NCI-H2227 treated with DMSO at 0.1 percent for 48 hours (cell line): ENCODE measurements at regions not wholly inside any gene's neighbourhood (a gene's known extent, or its start where the extent isn't known, plus 50 kb on each side); places are given as distances from the start of the nearest gene placed in this dataset.
A peak's percentile ranks its signal among the peaks of the same experiment; 100 is the strongest.

ENCODE experiments used
- DNase-seq: peaks from one replicate; lab custom pipeline; 2025; lab: John Stamatoyannopoulos, UW

DNA sequence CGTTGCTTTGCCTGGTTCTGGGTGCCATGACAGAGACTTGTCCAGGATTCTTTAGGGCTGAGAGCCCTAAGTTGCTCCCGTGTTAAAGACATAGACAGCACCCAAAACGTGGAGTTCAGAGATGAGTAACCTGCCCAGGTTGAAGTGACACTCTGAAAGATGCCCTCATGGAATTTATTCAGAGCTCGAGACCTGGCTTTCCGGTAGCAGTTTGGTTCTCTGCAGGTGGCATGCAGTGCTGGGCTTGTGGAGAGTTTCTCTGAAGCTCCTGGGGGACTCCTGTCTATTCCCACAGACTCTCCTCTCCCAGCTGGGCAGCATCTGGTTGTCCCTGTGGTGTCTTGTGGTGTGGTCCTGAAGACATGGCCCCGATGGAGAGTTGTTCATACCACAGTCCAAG is 241.0 kb downstream of the RHOU start:
- no peak for DNase-seq

DNA sequence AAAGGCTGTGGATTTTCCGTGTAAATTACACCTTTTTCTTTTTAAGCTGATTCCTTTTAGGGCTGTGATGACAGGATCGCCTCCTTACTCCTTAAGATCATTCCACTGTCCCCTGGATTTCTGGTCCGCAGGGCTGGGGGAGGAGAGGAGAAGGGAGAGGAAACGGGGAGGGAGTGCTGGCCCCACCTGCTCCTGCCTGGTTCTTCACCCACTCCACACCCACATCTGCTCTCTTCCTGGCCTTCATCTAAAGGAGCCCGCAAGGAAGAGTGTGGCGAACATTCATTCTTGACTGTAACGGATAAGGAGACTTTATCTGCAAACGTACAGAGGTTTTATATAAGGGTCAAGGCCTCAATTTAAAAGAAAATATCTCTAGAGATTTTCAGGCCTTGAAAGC is 242.0 kb downstream of the RHOU start:
- DNase-seq: no peak

DNA sequence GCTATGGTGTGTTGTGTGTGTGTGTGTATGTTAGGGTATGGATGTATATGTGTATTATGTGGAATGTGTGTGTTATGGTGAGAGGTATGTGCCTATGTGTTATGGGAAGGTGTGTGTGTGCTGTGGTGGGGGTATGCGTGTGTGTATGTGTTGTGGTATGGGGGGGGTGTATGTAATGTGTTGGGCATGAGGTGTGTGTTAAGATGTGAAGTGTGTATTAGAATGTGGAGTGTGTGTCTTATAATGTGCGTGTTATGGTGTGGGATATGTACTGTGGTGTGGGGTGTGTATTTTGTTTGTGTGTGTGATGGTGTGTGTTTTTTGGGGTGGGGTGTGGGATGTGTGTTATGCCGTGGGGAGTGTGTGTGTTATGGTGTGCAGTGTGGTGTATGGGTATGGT is 242.5 kb downstream of the RHOU start:
- no peak for DNase-seq

DNA sequence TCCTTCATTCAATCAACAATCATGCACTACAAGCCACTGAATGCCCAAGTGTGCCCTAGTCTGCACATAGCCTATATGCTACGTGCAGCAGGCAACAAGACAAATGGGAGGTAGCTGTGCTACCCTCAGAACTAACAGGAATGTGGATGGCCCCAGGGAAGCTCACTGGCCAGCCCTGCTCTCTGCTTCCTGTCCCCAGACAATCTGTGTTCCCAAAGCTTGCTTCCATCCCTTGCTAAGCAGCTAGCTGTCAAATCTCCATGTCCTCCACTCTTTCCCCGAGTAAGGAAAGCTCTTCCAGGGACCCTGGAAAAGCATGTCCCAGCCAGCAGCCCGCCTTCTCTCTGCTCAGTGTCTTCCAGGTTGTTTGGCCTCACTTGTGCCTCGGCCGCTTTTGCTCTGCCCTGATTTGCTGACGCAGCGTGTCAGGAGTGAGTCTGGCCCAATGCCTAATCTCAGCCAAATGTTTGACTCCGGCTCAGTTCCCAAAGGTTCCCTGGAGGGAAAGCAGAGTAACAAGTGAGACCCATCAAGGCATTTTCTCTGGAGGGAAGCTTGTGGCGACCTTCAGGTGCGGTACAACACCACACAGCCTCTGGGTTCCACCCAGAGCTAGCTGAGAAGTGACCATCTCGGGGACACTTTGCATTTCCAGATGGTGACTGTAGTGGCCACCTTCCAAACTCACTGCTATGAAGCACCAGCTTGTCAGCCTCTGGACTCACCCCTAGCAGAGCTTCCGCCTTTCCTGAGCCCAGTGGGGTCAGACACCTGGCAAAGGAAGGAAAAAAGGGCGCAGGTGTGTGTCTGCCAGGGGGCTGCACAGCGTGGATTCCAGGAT is 243.4 kb downstream of the RHOU start:
- DNase-seq: no peak

DNA sequence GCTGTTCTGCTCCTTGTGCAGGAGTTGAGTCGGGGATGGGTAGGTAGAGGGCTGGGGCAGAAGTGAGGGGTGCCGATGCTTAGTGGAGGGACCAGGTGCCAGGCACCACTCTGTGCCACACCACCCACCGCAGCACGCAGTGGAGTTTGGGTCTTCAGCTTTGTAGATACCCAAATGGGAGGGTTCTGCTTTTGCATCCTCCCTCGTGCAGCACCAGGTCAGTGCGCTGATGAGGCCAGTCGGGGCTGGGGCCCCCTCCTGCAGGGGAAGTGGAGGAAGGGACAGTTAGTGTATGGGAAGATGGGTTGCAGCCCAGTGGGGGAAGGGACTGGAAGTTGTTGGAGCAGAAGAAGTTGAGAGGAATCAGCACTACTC is 244.0 kb downstream of the RHOU start:
- no peak for DNase-seq

DNA sequence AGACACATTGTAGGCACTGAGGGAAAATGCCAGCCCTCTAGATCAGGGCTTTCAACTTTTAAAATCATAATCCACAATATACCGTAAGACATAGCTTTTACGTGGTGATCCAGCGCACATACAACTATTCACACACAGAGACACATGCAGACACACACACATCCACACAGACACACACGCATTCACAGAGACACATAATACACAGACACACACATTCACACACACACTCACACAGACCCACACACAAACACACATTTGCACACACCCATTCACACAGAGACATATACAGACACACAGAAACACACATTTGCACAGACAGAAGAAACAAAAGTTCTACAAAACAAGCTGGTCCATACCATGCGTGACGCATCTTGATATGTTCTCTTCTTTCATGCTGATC is 244.5 kb downstream of the RHOU start:
- DNase-seq: no peak

DNA sequence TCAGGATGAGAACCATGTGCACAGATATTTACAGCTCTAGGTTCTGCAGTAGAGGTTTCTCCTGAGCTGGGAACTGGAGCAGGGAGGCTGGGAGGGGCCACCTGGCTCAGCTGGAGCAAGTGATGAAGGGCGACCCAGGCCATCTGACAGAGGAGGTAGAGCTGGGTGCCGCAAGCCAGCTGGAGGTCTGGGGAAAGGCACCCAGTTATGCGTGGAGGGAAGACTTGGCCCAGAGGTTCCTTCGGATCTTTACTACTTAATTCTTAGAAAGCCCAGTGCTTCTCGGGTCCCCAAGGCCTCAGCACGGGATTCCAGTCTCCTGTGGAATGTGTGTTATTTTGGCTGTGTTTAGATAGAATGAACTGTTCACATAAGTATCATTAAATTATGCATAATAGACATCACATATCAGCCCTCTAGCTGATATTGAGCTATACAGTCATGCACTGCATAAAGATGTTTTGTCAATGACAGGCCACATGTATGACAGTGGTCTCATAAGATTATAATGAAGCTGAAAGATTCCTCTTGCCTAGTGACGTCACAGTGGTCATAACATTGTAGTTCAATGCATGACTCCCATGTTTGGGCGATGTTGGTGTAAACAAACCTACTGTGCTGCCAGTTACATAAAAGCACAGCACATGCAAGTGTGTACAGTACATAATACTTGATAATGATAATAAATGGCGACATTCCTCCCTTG is 245.1 kb downstream of the RHOU start:
- no peak for DNase-seq

DNA sequence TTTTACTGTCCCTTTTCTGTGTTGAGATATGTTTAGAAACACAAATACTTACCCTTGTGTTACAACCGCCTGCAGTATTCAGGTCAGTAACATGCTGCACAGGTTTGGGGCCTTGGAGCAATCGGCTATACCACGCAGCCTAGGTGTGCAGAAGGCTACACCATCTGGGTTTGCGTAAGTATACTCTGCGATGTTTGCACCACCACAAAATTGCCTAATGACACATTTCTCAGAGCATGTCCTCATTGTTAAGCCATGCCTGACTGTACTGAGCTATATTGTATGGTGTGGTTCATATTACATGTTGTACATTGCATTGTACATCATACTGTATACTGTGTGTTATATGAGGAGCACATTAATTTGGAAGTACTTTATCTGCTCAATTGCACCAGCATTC is 247.4 kb downstream of the RHOU start:
- no peak for DNase-seq

DNA sequence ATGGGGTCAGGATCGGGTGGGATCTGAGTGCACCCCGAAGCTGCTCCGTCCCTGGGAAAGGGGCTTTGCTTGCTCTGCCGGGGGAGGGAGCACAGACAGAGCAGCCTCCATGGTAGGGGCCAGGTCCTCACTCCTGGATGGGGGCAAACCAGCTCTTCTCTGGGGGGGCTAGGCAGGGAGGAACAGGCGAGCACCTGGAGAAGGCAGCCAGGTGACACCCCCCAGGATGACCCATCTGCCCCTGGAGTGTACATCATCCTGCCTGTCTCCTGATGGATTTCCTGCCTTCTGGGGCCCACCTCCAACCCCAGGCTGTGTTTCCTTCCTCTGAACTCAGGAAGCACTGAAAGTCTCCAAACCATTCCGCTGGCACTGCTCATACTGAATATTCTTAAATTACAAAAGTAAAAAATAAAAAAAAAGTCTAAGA is 248.0 kb downstream of the RHOU start:
- DNase-seq: no peak

DNA sequence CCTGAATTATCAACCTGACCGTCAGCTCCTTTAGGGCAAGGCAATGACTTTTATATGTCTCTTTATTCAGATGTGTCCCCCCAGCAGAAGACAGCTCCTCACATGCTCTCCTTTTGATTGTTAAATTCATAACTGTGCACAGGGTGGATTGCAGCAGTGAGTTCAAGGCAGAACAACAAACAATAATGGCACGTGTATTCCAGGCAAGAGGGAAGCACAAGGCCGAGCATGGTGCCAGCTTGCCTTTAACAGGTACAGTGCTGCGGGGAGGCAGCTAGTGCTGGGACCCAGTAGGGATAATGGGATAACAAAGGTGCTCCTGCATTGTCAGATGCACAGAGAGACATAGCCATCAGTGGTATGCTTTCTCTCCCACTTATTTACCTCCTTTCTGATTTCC is 248.4 kb downstream of the RHOU start:
- DNase-seq: no peak

DNA sequence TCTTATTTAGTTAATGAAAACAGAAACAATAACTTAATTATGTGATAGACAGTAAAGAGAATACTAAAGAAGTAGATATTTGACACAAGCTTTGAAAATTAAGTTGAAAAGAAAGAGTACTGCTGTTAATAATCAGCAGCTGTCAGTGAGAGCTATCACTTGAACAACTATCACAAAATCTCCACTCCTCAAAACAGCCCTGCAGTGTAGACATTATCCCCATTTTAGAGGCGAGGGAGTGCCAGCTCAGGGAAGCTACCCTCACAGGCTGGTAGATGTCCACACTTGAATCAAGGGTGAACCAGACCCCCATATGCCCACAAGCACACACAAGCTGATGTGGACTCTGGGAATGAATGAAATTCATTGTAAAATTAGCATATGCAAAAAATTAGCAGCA is 248.8 kb downstream of the RHOU start:
- no peak for DNase-seq

DNA sequence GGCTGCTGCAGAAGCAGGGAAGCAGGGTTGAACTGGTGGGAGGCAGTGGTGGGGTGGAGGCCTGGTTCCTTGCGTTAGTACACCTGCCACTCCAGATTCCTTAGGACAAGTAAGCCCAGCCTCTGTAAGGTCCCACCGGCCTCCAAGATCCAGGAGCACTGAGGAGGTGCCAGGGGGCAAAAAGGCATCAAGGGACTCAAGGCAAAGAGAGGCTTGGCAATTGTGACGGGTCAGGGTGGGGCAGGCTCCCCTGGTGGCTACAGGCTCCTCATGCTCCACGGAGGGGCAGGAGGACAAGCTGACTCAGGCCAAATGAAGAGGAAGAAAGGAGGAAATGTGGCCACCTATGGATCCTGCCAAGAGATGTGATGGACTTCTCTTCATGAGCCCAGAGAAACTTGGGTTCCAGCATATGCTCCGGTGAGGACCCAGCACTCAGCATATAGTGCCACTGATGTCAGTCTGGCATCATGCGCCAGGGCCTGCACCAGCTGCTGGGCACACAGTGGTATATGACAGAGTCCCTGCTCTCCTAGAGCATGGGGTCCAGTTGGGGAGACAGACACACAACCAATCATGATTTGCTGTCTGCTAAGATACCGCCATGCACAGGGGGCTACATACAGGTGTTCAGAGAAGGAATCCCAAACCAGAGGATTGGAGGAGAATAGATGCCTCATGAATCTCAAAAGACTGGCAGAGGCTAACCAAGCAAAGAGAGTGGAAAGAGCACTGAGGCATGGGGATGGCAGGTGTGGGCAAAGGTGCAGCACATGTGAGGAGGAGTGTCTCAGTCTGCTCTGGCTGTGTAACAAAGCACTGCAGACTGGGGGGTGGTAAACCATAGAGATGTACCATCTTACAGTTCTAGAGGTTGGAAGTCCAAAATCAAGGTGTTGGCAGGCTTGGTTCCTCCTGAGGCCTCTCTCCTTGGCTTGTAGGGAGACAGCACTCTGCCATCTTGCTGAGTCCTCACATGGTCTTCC is 249.7 kb downstream of the RHOU start:
- DNase-seq: no peak

DNA sequence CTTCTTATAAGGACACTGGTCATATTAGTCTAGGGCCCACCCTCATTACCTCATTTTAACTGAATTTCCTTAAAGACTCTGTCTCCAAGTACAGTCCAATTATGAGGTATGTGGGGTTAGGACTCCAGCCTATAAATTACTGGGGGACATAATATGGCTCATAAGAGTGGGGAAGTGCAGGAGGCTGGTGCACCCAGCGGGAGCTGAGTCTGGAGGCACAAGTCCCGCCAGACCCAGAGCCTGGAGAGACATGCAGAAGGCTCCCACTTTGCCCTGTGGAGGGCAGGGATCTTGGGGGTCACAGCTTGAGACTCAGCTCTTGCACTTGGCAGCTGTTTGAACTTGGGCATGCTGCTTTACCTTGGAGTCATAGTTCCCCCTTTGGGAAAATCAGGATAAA is 250.4 kb downstream of the RHOU start:
- DNase-seq: no peak

DNA sequence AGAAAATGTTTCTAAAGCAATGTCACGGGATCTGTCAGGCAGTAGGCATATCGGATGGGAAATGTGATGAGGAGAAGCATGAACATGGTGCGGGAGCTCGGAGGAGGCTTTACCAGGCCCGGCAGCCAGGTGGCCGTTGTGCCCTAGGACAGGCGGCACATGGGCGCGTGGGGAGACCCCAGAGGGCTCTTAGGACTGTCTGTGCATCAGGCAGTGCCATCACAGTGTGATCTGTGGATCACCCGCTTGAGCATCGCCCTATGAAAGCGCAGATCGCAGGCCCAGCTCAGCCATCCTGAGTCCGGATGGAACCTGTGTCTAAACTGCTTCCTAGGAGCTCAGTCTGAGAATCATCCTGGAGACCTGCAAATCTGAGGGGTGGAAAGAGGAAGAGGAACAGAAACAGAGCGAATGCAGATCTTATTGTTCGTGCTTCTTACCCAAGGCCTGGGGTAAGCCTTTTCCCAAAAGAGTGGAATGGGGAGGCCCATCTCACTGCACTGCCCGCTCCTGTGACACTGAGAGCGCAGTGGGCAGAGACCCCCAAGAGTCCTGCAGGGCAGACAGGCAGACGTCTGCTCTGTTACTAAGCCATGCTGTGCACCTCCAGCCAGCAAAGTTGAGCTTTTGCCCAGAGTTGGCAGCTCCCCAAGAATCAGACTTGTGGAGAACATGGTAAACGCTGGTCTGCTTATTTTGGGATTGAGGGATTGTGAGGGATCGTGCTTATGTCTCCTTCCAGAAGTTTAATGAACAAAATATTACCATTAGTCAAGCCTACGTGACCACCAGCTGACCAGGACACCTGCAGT is 251.0 kb downstream of the RHOU start:
- DNase-seq: no peak

DNA sequence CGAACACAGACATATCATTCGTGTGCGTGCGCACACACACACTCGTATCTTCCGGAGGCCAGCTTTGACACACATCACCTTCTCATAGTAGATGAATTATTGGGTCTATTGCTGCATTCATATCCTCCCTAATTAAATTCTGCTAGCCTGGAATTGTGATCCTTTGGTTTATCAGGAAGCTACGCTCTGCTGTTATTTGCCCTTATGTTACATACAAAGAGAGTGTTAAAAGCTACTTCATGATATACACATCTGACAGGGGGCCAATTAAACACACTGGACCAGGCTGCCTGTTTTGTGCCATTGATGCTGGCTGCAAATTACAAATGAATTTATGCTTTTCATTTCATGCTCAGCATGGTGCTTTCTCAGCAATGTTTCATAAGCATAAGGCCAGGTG is 252.0 kb downstream of the RHOU start:
- DNase-seq: peak; percentile 13

DNA sequence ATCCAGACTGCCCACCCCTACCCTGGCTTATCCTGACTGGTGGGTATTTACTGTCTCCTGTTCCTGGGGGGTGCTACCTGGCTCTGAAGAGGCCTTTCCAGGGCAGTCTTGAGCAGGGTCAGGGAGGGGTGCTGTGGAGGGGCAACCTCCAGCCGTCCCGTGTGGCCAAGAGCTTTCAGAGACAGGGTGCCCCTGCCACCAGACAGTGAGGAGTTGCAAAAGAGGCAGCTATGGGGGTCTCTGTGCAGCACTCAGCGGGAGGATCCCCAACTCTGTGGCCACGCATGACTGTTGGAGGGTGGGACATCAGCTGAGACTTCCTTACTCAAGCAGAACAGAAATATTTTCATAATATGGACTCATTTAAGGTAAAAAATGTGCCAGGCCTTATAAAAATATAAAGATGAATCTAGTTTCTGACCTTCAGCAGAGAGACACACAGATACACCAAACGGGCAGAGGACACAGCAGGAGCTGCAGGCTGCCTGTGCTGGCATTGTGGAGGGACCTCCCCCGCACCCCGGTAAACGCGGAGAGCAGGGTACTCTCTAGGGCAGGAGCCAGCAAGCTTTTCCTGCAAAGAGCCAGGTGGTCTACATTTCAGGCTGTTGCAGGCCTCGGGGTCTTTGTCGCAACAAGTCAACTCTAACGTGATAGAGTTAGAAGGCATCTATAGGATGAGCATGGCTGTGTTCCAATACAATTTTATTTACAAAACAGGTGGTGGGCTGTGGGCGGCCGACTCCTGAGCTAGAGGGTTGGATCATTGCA is 252.6 kb downstream of the RHOU start:
- no peak for DNase-seq

DNA sequence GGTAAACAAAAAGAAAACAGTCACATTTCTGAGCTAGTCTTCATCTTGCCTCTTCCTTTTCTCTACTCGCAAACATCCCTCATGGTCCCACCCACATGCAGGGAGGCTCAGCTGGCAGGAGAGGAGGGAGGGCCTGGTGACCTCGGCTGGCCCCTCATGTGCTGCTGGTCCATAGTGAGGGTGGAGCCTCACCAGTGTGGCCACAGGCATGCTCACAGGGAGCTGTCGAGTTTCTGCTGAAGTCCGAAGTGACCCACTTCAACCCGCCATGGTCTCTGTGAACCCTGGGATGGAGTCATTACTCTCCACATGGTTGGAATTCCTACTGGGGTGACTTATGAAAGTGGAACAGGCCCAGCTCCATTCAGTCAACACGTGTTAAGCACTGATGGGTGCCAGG is 253.4 kb downstream of the RHOU start:
- no peak for DNase-seq

DNA sequence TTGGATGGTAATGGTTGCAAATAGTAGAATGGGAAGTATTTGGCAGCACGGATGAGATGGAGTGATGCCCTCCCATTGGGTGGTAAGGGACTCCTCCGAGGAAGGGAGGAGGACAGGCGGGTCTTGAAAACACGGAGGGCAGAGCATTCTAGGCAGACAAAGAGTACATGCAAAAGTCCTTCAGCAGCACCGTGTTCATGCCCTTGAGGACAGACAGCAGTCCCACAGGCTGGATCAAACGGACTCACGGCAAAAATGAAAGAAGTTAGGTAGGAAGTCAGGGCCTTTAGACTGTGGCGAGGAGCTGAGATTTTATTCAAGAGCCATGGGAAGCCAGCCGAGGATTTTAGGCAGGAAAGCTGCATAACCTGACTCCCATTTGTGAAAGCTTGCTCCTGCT is 253.9 kb downstream of the RHOU start:
- no peak for DNase-seq

DNA sequence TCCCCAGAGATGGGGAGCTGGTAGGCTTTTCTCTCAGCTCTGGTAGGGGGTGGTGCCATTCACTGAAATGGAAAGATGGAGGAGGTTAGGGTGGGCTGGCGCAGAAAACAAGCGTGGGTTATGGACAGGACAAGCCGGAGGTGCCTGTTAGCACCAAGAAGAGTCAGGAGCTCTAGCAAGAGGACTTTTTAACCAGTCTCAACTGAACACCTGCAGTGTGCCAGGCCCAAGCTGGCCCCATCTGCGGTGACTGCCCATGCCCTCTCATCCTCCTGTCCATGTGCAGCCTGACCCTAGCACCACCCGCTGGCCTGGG is 254.4 kb downstream of the RHOU start:
- no peak for DNase-seq

DNA sequence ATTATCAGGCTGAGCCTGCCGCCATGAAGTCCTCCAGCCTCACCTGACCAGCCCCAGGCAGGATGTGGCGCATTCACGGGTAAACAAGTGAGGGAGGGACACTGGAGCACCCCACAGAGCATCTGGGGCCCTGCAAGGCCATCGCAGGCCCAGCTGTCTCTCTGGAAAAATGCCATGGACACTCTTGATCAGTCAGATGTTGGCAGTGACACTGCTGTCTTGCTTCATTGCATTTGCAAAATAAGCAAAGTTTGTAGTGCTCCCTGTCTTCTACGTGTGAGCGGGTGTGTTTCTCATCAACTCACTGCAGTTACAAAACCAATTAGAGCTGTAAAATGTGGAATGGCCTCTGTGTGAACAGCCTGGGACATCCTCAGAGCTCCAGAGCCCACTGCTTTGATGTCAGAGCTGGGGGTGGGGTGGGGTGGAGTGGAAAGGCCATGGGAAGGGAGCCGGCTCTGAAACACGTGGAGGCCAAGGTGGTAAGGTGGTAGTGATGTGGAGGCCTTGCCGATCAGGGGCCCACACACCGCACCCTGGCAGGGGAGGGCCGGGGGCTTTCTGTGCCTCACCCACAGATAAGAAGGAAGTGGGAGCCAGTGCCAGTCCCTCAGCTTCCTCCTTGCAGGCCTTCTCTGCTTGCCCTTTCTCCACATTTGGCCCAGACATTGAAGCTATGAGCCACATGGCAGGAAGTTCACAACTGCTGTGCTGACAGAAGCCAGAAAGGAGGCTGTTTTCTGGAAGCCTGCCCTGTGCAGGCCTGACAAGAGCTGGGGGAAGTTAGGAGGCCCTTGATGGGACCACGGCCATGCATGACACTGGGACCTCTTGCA is 254.9 kb downstream of the RHOU start:
- no peak for DNase-seq
